ENCODE measurements at regions not wholly inside any gene's neighbourhood (a gene's known extent, or its start where the extent isn't known, plus 50 kb on each side); places are given as distances from the start of the nearest gene placed in this dataset.

DNA sequence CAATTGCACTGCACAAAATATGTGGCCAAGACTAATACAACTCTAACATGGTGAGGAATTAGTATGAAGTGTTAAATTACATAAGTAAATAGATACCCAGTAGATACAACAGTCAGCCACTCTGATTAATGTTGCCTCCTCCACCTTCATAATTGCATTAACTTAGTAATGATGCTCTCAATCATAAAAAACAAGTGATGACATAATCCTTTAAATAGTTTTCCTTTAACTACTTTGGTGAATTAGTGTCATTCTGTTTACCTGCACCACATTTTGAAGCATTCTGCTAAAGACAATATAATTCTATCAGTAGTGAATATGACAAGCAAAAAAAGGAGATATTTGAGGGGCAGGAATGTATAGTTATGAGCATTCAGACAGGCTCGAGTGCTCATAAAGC, 265.9 kb upstream of the SLC24A2 start:
- Histone ChIP-seq H3K4me3 (ENCODE audit: low read length) (no peak overlapping the region), H3K27me3 (ENCODE audit: control insufficient read depth in 1 of 2, insufficient read depth in 2 of 2, low read length in 2 of 2) (no peaks in the 10 kb centered on the region), H3K4me1 (ENCODE audit: insufficient read depth, low read length) (no peaks in the 10 kb centered on the region), H3K27ac (ENCODE audit: low read depth in 1 of 2, low read length in 2 of 2) (no peak overlapping the region), H3K36me3 (ENCODE audit: insufficient read depth, low read length) (no peaks in the 10 kb centered on the region), H3K9me3 (ENCODE audit: control insufficient read depth in 1 of 2, insufficient read depth in 1 of 2, low read length in 2 of 2) (no peaks in the 10 kb centered on the region)
- CTCF ChIA-PET = no interaction called here
- no peaks in the 10 kb centered on the region for H3K4me1 Mint-ChIP-seq (ENCODE audit: low read depth)
- H3K27ac Mint-ChIP-seq = no peak overlapping the region
- no peaks in the 10 kb centered on the region for H3K9me3 Mint-ChIP-seq
- H3K36me3 Mint-ChIP-seq (ENCODE audit: low read depth) = no peaks in the 10 kb centered on the region
- intact Hi-C loops (cut with DNase I, micrococcal nuclease) = no loop called here
- DNase-seq (no peak), ATAC-seq (ENCODE audit: poor library complexity) (no peak)
- TF ChIP-seq, protein P1, sequence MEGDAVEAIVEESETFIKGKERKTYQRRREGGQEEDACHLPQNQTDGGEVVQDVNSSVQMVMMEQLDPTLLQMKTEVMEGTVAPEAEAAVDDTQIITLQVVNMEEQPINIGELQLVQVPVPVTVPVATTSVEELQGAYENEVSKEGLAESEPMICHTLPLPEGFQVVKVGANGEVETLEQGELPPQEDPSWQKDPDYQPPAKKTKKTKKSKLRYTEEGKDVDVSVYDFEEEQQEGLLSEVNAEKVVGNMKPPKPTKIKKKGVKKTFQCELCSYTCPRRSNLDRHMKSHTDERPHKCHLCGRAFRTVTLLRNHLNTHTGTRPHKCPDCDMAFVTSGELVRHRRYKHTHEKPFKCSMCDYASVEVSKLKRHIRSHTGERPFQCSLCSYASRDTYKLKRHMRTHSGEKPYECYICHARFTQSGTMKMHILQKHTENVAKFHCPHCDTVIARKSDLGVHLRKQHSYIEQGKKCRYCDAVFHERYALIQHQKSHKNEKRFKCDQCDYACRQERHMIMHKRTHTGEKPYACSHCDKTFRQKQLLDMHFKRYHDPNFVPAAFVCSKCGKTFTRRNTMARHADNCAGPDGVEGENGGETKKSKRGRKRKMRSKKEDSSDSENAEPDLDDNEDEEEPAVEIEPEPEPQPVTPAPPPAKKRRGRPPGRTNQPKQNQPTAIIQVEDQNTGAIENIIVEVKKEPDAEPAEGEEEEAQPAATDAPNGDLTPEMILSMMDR (IDR thresholded peaks at IDR 0.05) = no peak
- POLR2A ChIA-PET = no interaction called here
- H3K27me3 Mint-ChIP-seq = peaks cover 9% of the 10 kb centered on the region
- no peak overlapping the region for H3K4me3 Mint-ChIP-seq

- no peaks in the 10 kb centered on the region for H3K9me3 Mint-ChIP-seq
- no peaks in the 10 kb centered on the region for H3K36me3 Mint-ChIP-seq (ENCODE audit: low read depth)
- Histone ChIP-seq H3K36me3 (ENCODE audit: insufficient read depth, low read length) (no peaks in the 10 kb centered on the region), H3K9me3 (ENCODE audit: control insufficient read depth in 1 of 2, insufficient read depth in 1 of 2, low read length in 2 of 2) (no peaks in the 10 kb centered on the region), H3K4me3 (ENCODE audit: low read length) (no peak overlapping the region), H3K27me3 (ENCODE audit: control insufficient read depth in 1 of 2, insufficient read depth in 2 of 2, low read length in 2 of 2) (no peaks in the 10 kb centered on the region), H3K27ac (ENCODE audit: low read depth in 1 of 2, low read length in 2 of 2) (no peak overlapping the region), H3K4me1 (ENCODE audit: insufficient read depth, low read length) (peaks cover 4% of the 10 kb centered on the region)
- H3K4me1 Mint-ChIP-seq (ENCODE audit: low read depth) = peaks cover 5% of the 10 kb centered on the region
- no peak overlapping the region for H3K4me3 Mint-ChIP-seq
- no peak overlapping the region for H3K27ac Mint-ChIP-seq
- POLR2A ChIA-PET = no interaction called here
- intact Hi-C loops (cut with DNase I, micrococcal nuclease) = no loop called here
- CTCF ChIA-PET = no interaction called here
- TF ChIP-seq, protein P1 (IDR thresholded peaks at IDR 0.05) = no peak
- DNase-seq (no peak), ATAC-seq (ENCODE audit: poor library complexity) (no peak)
- H3K27me3 Mint-ChIP-seq = no peaks in the 10 kb centered on the region
These were observed 260.1 kb upstream of the SLC24A2 start for GRCh38 chr9:20048985-20049384.

- ATAC-seq (ENCODE audit: poor library complexity) (no peak), DNase-seq (no peak)
- no peaks in the 10 kb centered on the region for H3K9me3 ChIP-seq (ENCODE audit: control insufficient read depth in 1 of 2, insufficient read depth in 1 of 2, low read length in 2 of 2)
- intact Hi-C loops (cut with DNase I, micrococcal nuclease) = no loop called here
- peaks cover 9% of the 10 kb centered on the region for H3K4me1 Mint-ChIP-seq (ENCODE audit: low read depth)
- ChIA-PET POLR2A (no interaction called here), CTCF (no interaction called here)
- H3K9me3 Mint-ChIP-seq = no peaks in the 10 kb centered on the region
- H3K36me3 Mint-ChIP-seq (ENCODE audit: low read depth) = no peaks in the 10 kb centered on the region
- no peaks in the 10 kb centered on the region for H3K27me3 Mint-ChIP-seq
- H3K36me3 ChIP-seq (ENCODE audit: insufficient read depth, low read length) = no peaks in the 10 kb centered on the region
- no peak overlapping the region for H3K27ac ChIP-seq (ENCODE audit: low read depth in 1 of 2, low read length in 2 of 2)
- H3K4me1 ChIP-seq (ENCODE audit: insufficient read depth, low read length) = peaks cover 4% of the 10 kb centered on the region
- no peak overlapping the region for H3K4me3 ChIP-seq (ENCODE audit: low read length)
- H3K27me3 ChIP-seq (ENCODE audit: control insufficient read depth in 1 of 2, insufficient read depth in 2 of 2, low read length in 2 of 2) = no peaks in the 10 kb centered on the region
- TF ChIP-seq, protein P1 (IDR thresholded peaks at IDR 0.05) = no peak
- H3K4me3 Mint-ChIP-seq = no peak overlapping the region
- no peak overlapping the region for H3K27ac Mint-ChIP-seq
These were observed 259.6 kb upstream of the SLC24A2 start for GRCh38 chr9:20048437-20048836.
